C4-2B (cell line): ENCODE measurements at regions not wholly inside any gene's neighbourhood (a gene's known extent, or its start where the extent isn't known, plus 50 kb on each side); places are given as distances from the start of the nearest gene placed in this dataset.

Experiments
- ZFX ChIP-seq: fragments of 450-650 bp; IDR thresholded peaks from 2 replicates; pipeline ENCODE4 v1.6.1; 2017
- TF ChIP-seq, protein P1 (sequence below): fragments of 450-650 bp; conservative IDR thresholded peaks from 2 replicates; pipeline ENCODE4 v1.5.1; 2017; ENCODE audit warnings: mild to moderate bottlenecking

DNA sequence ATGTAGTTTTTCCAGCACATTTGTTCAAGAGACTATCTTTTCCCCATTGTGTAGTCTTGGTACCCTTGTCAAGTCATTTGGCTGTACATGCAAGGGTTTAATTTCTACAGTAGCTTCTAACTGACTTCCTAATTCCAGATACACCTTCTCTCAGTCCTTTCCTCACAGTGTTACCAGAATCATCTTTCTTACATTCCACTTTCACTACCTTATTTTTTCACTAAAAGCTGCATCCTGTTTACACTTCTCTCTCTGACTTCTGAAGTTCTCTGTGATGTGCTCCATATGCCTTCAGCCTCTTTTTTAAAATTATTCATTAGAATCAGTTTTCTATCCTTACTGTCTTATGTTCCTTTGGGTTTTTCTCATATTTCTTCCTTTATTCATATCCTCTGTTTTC lies 57.1 kb upstream of the RWDD3 start:
- TF ChIP-seq, protein P1, sequence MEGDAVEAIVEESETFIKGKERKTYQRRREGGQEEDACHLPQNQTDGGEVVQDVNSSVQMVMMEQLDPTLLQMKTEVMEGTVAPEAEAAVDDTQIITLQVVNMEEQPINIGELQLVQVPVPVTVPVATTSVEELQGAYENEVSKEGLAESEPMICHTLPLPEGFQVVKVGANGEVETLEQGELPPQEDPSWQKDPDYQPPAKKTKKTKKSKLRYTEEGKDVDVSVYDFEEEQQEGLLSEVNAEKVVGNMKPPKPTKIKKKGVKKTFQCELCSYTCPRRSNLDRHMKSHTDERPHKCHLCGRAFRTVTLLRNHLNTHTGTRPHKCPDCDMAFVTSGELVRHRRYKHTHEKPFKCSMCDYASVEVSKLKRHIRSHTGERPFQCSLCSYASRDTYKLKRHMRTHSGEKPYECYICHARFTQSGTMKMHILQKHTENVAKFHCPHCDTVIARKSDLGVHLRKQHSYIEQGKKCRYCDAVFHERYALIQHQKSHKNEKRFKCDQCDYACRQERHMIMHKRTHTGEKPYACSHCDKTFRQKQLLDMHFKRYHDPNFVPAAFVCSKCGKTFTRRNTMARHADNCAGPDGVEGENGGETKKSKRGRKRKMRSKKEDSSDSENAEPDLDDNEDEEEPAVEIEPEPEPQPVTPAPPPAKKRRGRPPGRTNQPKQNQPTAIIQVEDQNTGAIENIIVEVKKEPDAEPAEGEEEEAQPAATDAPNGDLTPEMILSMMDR, result no peak
- no peak for TF ChIP-seq ZFX
